Left lung (tissue), 4 donors: ENCODE measurements at regions not wholly inside any gene's neighbourhood (a gene's known extent, or its start where the extent isn't known, plus 50 kb on each side); places are given as distances from the start of the nearest gene placed in this dataset.

Source experiments
- ATAC-seq: fragments of 200-7000 bp; cut with Tn5 transposase; one replicate; pipeline ENCODE4 v1.9.1; 2020; ENCODE audit warnings: moderate library complexity
- DNase-seq, 4 donors: peaks; one replicate each; pipeline ENCODE4 v3.0.0-alpha.2; 2013 to 2020
- H3K27ac ChIP-seq, 2 donors: fragments of 200-600 bp; sonication (generic) in 1 of 2; one replicate each; pipeline versions ENCODE4 v1.5.0 to v1.8.0; 2020 to 2021
- H3K27me3 ChIP-seq, 2 donors: fragments of 200-600 bp; sonication (generic) in 1 of 2; one replicate each; pipeline versions ENCODE4 v1.5.0 to v1.8.0; 2020 to 2021
- H3K36me3 ChIP-seq, 2 donors: fragments of 200-600 bp; sonication (generic) in 1 of 2; one replicate each; pipeline versions ENCODE4 v1.5.0 to v1.8.0; 2020 to 2021
- H3K4me1 ChIP-seq, 2 donors: fragments of 200-600 bp; one replicate each; pipeline ENCODE4 v1.8.0; 2021
- H3K4me3 ChIP-seq, 2 donors: fragments of 200-600 bp; sonication (generic) in 1 of 2; one replicate each; pipeline versions ENCODE4 v1.5.0 to v1.8.0; 2020 to 2021; ENCODE audit warnings: mild to moderate bottlenecking in 1 of 2
- H3K9me3 ChIP-seq, 2 donors: fragments of 200-600 bp; sonication (generic) in 1 of 2; one replicate each; pipeline versions ENCODE4 v1.5.0 to v1.8.0; 2020 to 2021
- intact Hi-C, 2 donors: fragments of 100-400 bp; cut with DNase I; formaldehyde crosslinking; loops; one replicate each; pipeline versions ENCODE4 v1.11.2 to v1.14.2; 2022
- TF ChIP-seq, protein P1 (sequence below), 2 donors: fragments of 200-600 bp; sonication (generic) in 1 of 2; IDR thresholded peaks; one replicate each; pipeline versions ENCODE4 v1.5.0 to v1.8.0; 2021; ENCODE audit warnings: antibody characterized with exemption in 2 of 2
- donor health status: DM: no; HTN: yes; CAD: no.
- donor health status: DM: no; HTN: no; CAD: no.

DNA sequence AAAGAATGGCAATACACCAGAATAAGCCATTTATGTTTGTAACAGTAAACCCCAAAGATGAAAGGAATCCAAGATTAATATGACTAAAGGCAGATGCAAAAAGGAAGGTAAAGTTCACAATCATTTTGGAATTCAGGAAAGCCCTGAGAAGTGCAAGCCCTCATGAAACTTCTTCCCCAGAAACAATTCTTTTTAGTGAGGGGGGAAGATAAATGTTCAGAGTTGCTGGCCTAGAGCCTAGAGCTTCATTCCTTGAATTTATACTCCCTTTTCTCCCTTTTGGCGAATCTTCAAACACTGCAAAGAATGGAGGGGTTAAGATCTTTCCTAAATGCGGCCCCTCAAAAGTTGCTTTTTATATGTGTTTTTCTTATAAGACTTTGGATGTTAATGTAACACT lies 368.8 kb downstream of the MEIS1 start:
- Histone ChIP-seq H3K36me3 (no peaks in the 10 kb centered on the region), H3K4me3 (no peak overlapping the region), H3K9me3 (no peaks in the 10 kb centered on the region), H3K4me1 (no peaks in the 10 kb centered on the region), H3K27ac (no peak overlapping the region), H3K27me3 (no peaks in the 10 kb centered on the region)
- intact Hi-C loops, result no loop called here
- TF ChIP-seq, protein P1, sequence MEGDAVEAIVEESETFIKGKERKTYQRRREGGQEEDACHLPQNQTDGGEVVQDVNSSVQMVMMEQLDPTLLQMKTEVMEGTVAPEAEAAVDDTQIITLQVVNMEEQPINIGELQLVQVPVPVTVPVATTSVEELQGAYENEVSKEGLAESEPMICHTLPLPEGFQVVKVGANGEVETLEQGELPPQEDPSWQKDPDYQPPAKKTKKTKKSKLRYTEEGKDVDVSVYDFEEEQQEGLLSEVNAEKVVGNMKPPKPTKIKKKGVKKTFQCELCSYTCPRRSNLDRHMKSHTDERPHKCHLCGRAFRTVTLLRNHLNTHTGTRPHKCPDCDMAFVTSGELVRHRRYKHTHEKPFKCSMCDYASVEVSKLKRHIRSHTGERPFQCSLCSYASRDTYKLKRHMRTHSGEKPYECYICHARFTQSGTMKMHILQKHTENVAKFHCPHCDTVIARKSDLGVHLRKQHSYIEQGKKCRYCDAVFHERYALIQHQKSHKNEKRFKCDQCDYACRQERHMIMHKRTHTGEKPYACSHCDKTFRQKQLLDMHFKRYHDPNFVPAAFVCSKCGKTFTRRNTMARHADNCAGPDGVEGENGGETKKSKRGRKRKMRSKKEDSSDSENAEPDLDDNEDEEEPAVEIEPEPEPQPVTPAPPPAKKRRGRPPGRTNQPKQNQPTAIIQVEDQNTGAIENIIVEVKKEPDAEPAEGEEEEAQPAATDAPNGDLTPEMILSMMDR (IDR thresholded peaks at IDR 0.05), result no peak
- DNase-seq, result peak in 1 of 4 donors; percentile 10
- ATAC-seq, result no peak

DNA sequence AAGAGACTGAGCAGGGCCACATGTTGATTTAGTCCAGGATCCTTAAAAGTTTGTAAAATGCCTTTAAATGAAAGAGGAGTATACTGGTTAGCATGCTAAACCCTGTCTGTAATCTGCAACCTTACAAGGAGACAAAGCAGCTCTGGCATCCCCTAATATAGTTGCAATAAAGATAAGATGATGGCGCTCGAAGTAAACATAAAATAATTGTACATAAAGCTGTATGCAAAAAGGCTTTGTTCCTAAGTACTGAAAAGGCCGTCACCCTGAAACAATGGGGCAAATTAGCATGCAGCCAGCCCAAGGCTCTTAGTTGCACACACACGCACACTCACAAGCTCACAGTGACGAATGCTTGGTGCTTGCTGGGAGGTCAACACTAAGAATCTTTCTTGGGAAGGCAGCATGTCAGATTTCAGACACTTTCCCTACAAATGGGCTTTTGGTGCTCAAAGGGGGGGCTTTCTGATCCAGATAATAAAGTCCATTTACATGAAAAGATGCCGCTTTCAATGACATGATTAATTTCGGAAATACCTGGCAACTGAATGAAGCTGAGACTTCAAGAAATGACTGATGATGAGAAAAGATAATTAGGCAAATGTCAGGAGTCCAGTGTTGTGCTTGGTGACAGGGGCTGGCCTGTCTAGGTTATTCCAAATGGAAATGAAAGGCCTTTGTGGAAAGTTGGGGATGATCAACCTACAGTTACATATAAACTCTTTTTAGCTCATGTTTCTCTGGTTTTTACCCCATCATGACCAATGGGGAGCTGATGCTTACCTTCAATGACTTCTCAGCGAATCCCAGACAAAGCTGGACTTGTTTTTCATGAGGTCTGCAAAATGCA lies 370.3 kb downstream of the MEIS1 start:
- no peak overlapping the region for H3K4me3 ChIP-seq
- H3K36me3 ChIP-seq, result no peaks in the 10 kb centered on the region
- no peak for DNase-seq
- no peaks in the 10 kb centered on the region for H3K4me1 ChIP-seq
- H3K27ac ChIP-seq, result no peak overlapping the region
- ATAC-seq, result no peak
- H3K27me3 ChIP-seq, result no peaks in the 10 kb centered on the region
- TF ChIP-seq, protein P1 (IDR thresholded peaks at IDR 0.05), result no peak
- intact Hi-C loops, result no loop called here
- no peaks in the 10 kb centered on the region for H3K9me3 ChIP-seq

DNA sequence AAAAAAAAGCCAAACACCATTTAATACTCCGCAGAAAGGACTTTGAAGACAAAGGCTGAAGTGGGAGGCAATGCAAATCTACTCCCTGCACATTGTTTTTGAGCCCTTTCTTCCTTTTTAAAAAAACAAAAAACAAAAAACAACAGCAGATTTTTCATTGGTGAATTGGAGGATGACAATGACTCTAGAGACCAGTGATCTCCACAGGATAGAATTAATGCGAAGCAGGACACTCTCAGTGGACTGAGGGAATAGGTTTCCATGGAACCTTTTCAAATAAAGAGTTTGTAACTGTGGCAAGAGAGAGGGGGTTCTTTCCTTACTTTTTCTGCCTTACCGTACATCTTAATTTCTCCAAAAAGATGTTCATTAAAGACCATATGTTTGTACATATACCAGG lies 371.0 kb downstream of the MEIS1 start:
- no peak for ATAC-seq
- Histone ChIP-seq H3K9me3 (no peaks in the 10 kb centered on the region), H3K4me1 (no peaks in the 10 kb centered on the region), H3K27ac (no peak overlapping the region), H3K4me3 (no peak overlapping the region), H3K27me3 (no peaks in the 10 kb centered on the region), H3K36me3 (no peaks in the 10 kb centered on the region)
- no peak for DNase-seq
- intact Hi-C loops, result no loop called here
- TF ChIP-seq, protein P1 (IDR thresholded peaks at IDR 0.05), result no peak

DNA sequence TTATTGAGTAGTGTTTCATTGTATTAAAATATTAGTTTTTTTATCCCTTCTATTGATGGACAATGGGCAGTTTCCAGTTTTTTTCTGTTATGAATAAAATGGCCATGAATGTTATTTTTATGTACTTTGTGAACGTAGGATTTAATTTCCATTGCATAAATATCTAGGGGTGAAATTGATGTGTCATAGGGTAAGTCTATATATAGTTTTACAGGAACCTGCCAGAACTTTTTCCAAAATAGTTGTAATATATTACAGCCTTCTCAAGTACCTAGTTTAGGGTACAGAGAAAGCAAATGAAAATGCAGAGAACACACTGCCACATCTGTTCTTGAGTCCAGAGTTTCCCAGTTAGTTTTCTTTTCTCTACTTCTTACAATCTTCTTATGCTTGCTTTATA lies 378.6 kb downstream of the MEIS1 start:
- TF ChIP-seq, protein P1 (IDR thresholded peaks at IDR 0.05), result no peak
- Histone ChIP-seq H3K27me3 (no peaks in the 10 kb centered on the region), H3K4me1 (no peaks in the 10 kb centered on the region), H3K27ac (no peak overlapping the region), H3K9me3 (peaks cover 0 to 7% of the 10 kb centered on the region in 2 donors), H3K4me3 (no peak overlapping the region), H3K36me3 (no peaks in the 10 kb centered on the region)
- intact Hi-C loops, result no loop called here
- ATAC-seq (no peak), DNase-seq (no peak)

DNA sequence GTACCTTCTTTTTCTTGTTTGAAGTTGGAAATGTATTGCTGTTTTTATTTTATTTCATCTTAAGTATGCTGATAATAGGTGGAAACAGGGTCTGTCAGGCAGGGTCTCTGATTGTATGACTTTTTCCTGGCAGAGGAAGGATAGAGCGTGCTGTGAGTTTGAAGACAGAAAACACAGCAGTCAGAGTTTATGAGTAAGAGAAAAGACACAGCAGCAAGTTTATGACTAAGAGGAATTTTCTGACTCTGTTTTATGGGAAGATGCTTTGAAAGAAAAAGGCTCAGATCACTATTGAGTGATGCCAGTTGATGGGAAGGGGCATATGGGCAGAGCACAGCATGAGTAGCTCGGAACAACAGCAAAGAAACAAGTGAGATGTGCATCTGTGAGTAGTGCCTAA lies 379.1 kb downstream of the MEIS1 start:
- intact Hi-C loops, result no loop called here
- no peak overlapping the region for H3K27ac ChIP-seq

More for the DNA sequence above, 379.1 kb downstream of the MEIS1 start:
- ATAC-seq (no peak), DNase-seq (no peak)
- H3K9me3 ChIP-seq, result peaks cover 0 to 11% of the 10 kb centered on the region in 2 donors
- TF ChIP-seq, protein P1 (IDR thresholded peaks at IDR 0.05), result no peak
- H3K36me3 ChIP-seq, result no peaks in the 10 kb centered on the region
- H3K4me3 ChIP-seq, result no peak overlapping the region
- no peaks in the 10 kb centered on the region for H3K4me1 ChIP-seq
- H3K27me3 ChIP-seq, result no peaks in the 10 kb centered on the region
